Hematopoietic multipotent progenitor cell treated with erythropoietin and hydrocortisone succinate and interleukin-3 and kit ligand, for 6 days (in vitro differentiated cells): ENCODE measurements at regions not wholly inside any gene's neighbourhood (a gene's known extent, or its start where the extent isn't known, plus 50 kb on each side); places are given as distances from the start of the nearest gene placed in this dataset.

Experiments used
- DNase-seq: peaks from one replicate; pipeline ENCODE4 v3.0.0-alpha.2; 2015

DNA sequence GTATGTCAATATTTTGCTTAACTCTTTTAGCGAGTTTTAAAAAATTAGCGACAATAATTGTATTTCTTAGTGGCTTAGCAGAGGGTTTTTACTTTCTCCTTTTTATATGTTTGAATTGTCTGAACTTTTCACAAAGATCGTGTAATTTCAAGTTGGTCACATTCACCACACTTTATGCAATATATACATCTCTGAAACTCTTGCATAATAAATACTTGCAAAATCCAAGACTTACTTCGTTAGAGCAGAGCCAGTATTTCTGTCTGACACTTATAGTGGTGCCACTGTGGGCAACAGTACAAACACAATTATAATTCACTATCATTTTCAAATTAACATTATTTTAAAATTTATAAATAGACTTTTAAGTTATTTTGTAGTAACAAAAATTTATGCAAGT, 62.0 kb downstream of the SUCNR1 start:
- DNase-seq, result peak; percentile 61

DNA sequence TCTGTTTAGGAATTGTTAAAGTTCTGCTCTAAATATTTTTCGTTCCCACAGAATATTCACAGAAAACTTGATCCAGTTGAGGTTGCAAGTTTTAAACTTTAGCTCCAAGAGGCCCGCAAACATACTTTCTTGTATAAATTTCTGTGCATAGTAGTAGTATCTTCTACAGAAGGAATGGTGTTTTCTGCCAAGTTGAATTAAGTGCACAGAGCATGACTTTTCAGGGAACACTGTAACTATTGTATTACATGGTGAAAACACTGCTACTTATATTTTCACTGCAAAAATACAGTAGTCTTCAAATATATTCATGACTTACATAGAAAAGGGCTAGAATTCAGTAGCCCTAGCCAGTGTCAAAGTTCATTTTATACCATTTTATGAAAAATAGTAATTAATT, 67.0 kb downstream of the SUCNR1 start:
- DNase-seq, result no peak

DNA sequence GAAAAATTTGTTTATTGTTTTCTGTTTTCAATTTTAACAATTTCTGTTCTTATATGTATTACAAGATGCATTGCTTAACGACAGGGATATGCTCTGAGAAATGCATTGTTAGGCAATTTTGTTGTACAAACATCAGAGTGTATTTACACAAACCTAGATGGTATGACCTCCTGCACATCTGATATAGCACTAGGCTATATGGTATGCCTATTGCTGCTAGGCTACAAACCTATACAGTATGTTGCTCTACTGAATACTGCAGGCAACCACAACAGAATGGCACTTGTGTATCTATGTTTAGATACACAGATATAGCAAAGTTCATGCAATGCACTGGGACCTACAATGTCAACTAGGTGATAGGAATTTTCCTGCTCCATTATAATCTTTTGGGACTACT, 70.1 kb downstream of the SUCNR1 start:
- DNase-seq, result no peak

DNA sequence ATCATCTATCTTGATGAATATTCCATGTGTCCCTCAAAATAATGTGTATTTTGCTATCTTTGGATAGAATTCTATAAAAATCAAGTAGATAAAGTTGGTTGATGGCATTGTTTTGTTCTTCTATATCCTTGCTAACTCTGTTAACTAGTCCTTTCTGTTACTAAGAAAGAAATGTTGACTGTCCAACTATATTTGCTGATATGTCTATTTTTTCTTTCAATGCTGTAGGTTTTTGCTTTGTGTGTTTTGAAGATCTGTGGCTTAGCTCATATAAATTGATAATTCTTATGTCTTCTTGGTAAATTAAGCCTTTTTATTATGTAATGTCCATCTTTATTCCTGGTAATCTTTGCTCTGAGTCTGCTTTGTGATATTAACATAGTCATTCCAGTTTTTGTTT, 70.9 kb downstream of the SUCNR1 start:
- DNase-seq, result no peak

DNA sequence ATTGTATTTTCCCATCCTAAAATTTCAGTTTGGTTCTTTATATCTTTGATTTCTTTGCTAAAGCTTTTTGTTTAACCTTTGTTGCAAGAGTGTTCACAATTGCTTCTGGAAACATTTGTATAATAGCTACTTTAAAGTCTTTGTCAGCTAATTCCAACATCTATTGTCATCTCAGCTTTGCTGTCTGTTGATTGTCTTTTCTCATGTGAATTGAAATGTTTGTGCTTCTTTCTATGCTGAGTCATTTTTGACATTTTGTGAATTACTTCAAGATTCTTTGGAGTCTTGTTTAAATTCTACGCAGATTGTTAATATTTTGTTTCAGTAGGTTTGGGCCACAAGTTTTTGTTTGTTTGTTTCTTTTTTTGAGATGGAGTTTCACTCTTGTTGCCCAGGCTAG, 73.2 kb downstream of the SUCNR1 start:
- DNase-seq, result no peak

DNA sequence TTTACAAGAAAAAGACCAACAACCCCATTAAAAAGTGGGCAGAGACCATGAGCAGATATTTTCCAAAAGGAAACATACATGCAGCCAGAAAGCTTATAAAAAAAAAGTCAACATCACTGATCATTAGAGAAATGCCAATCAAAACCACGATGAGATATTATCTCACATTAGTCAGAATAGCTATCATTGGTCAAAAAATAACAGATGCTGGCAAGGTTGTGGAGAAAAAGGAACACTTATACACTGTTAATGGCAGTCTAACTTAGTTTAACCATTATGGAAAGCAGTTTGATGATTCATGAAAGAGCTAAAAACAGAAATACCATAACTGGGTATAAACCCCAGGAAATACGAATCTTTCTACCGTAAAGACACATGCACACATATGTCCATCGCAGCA, 76.3 kb downstream of the SUCNR1 start:
- DNase-seq, result no peak

DNA sequence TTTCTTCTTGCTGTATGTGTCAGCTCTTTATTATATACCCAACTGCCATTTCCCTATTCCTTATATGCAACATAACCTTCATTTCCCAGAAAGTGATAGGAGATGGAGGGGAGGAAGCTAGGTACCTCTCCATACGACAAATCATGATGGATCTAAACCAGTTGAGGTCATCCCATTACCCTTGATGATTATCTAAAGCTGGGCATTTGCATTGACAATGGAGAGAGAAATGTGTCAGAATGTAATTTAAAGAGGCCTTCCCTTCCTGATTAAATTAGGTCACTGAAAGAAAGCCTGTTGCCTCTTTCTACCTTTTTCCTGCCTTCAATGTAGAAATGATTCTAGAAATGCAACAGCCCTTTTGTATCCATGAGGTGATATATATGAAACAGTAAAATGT, 81.9 kb downstream of the SUCNR1 start:
- no peak for DNase-seq

DNA sequence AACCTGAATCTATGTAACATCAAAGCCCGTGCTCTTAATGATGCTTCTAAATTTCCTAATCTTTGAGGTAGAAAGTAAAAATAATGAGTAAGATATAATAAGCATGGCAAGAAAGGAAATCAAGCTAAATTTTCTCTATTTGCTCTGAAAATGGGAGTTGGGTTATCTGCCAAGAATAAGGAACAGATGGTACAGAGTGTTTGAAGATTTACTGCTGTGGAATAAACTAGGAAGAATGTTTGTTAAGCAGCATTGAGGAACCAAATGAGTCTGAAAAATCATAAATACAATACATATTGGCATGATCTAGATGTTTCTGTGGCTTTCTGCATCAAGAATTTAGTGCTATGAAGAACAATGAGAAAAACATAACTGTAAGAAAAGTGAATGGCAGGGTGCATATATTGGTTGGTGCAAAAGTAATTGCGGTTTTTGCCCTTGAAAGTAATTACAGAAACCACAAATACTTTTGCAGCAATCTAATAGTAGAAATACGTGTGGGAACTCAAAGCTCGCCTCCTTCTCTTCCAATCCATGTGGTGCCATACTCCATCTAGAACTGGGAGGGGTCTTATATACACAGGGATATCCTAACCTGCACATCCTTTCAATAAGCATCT, 87.6 kb downstream of the SUCNR1 start:
- no peak for DNase-seq

DNA sequence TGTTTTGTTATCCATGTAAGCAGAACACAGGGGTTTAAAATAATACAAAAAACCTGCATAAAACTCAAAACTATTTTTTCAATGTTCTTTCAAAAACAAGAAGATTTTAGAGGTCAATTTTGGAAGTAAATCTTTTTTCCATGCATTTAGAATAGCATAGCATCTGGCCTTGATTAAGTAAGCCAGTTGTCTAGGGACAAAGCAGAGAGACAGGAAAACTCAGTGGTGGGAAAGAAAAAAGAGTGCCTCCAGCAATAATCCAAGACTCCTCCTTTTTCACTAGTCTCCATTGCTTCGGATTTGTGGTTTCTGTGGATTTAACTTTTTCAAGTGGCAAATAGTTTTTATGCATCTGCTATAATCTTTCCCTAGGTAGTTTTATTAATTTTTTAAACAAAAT, 88.9 kb downstream of the SUCNR1 start:
- no peak for DNase-seq

DNA sequence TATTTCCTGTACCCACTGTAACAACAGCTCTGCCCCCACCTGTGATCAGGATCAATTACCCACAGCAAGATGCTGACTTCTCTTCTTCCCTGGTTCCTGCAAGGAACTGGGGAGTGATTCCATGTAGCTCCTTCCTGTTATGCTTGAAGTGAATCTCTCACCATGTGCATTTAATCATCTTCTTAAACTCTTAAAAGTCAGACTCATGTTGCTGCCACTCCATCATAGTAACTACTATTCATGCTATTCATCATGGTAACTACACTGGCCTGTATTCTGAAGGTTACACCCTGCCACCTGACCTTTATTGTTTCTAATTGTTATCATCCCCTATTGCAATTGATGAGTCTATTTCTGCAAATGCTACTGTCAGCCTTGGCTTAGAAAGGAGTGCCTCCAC, 89.5 kb downstream of the SUCNR1 start:
- no peak for DNase-seq

DNA sequence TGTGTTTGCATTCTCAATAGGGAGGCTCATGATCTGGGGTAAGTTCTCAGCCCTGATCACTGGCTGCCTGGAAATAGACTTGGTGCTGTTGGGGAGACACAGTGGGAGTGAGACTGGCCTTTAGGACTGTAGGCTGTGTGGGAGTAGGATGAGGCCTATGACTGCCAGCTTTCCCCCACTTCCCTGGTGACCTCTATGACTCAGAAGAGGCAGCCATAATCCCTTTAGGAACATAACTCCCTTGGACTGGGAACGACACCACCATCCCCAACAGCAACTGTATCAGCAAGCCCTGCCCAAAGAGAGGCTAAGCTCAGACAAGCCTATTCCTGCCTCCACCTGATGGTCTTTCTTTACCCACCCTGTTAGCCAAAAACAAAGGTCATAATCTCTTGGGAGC, 91.3 kb downstream of the SUCNR1 start:
- DNase-seq, result no peak

DNA sequence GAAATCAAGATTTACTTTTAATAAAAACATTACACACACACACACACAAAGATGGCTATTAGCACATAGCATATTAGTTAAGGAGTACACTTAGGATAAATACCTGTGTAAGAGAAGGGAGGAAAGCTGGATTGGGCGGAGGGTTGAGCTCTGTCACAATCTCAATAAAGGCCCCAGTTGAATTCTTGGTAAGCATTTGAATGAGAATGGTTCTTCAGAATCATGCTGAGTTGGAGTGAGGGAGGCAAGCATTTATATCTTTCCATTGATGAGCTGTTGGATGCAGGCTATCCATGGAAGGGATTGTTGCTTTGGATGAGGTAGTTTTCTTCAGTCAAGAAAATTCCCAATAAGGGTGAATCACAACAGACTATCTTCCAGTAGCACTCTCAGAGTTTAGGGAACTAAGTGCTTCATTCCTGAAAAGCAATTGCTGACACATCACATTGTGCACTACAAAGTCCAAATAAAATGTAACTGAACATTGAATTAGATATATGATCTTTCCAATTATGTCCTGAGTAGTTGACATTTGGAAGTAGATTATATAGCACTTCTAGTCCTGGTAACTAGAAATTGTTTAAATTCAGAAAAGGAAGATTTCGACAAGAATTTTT, 95.7 kb downstream of the SUCNR1 start:
- DNase-seq, result no peak

DNA sequence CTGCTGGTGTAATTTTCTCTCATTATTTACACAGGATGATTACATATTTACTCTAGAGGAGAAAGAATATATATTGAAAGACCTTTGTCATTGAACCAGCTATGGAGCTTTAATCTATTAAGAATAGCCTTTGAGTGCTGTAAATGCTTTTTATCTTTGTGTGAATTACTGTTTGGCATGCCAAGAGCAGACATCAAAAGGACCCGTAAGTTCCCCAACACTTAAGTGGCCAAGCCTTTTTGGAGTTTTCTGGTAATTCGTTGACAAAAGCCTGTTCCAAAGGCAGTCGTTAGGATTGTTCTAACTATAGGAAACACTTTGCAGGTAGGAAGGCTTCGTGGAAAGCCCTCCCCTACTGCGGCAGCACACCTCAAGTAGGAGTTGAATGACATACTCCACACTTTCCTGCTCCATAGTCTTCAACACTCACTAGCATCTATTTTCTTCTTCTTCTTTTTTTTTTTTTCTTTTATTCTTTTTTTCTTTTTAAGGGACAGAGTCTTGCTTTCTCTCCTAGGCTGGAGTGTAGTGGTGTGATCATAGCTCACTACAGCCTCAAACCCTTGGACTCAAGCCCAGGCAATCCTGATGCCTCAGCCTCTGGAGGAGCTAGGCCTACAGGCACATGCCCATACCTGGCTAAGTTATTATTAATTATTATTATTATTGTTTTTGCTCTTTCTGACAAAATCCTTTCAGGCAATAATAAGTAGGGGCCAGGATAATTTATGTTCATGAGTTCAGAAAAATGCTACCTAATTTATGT, 98.6 kb downstream of the SUCNR1 start:
- no peak for DNase-seq

DNA sequence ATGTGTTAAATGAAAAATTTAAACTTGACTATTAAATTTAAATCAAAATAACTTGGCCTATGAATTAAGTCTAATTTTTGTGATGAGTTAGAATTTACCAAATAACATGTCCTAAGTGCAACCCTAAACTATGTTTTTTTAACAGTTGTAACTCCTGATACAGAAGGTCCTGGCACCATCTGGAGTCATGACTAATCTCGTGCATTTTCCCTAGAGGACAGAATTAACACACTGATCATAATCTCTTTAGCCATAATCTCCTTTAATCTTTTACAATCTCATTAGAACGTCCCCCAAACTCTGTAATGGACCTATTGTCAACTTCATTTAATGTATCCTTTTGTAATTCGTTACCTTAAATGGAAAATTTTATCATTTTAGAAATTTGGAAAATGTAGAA, 100.6 kb downstream of the SUCNR1 start:
- DNase-seq, result no peak

DNA sequence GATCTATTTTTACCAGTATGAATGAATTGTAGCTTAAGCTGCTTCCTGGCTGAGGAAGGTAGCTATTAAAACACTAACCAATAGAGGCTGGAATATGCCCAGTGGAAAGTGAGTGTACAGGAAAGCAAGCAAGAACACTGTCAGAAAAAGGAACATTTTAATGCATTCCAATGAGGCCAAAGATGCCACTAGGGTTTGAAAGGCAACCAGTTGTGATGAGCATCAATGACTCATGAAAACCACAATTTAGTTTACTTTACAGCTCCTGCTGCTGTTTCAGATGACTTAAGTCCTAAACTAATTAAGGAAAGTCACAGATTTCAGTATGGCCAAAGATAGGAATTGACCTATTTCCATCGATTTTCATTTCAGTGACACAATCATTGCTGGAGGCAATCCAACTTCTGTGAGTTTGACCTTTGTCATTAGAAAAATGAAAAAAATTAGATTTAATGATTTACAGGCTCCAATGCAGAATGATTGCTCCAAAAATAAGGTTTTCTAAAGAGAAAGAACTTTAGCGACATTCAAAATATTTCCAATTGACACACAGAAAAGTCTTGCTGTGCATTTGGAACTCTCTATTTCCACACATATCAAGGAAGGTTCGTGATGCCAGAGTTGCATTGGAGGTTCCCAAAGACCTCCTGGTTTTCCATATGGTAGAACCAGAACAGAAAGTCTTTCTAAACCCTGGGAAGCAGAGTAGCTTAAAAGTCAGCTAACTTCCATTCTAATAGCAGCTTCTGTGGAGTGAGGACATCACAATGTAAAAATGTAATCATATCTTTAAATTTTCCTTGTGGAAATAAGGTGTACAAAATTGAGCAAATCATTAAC, 103.0 kb downstream of the SUCNR1 start:
- DNase-seq, result peak; percentile 9

DNA sequence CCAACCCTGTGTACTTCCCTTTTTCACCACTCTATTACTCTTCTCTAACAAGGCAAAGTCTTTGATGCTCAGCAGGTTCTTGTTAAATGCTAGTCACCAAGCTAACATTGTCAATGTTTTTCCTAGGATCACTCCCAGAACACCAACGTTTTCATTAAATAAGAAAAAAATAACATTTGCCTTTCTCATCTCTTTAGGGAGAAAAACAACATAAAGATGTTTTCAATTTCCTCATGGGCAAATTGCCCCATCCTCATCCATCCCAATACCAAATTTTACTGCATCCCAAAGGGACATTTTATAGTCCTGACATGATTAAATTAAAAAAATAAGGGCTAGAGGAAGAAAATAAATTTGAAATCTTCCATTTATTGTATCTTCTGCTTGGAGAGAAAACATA, 106.5 kb downstream of the SUCNR1 start:
- DNase-seq, result no peak

DNA sequence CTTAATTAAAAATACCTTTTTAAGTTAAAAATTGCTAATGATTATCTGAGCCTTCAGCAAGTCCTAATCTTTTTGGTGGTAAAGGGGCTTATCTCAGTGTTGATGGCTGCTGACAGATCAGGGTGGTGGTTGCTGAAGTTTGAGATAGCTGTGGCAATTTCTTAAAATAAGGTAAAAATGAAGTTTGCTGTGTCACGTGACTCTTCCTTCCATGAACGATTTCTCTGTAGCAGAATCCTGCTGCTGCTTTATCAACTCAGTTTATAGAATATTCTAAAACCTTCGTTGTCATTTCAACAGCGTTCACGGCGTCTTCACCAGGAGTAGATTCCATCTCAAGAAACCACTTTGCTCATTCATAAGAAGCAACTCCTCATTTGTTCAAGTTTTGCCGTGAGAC, 110.1 kb downstream of the SUCNR1 start:
- peak; percentile 11 for DNase-seq

DNA sequence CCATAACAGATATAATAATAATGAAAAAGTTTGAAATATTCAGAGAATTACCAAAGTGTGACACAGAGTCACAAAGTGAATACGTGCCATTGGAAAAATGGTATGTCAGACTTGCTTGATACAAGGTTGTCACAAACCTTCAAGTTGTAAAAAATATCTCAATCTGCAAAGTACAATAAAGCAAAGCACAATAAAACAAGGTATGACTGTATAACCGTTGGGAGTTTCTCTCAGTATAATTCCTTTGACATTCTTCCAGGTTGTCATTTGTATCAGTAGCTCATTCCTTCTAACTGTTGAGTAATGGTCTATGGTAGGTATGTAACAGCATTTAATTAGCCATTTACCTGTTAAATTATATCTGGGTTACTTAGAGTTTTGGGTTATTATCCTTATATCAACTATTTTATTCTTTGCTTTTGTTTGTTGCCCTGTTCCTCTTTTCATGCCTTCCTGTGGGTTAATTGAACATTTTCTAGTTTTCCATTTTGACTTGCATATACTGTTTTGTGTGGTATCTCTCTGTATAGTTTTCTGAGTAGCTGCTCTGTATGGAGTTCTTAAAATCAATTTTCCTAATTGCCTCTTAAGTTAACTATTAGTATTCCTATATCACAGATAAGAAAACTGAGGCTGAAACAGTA, 112.5 kb downstream of the SUCNR1 start:
- DNase-seq, result no peak

DNA sequence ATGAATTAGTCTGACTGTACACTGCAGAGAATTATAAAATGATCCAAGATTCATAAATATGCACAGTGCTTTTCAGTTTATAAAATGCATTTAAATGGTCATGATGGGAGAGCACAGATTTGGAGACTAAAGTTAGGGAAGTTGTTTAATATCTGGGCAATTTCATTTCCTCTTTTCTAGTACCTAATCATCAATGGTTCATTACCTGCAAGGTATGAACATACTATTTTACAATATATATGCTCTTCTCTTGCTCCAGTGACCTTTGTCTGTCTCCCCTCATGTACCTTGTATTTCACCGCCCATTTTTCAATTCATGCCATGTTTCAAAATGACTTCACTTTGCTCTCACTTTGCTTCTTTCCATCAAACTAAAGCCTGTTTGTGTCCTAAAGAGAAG, 114.5 kb downstream of the SUCNR1 start:
- DNase-seq, result no peak

DNA sequence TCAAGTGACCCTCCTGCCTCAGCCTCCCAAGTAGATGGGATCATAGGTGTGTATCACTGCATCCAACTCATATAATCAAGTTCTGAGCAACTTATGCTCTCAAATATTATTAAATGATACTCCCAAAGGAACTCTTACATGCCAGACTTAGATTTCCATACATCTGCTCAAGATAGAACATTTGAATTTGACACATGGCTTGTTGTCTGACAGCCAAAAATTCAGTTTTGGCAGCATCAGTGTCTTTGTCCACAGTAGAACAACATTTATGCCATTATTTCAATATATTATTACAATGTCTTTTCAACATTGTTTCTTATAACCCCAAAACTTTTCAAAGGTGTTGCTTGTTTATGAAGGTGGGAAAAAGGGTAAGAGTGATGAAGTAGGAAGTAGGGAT, 116.2 kb downstream of the SUCNR1 start:
- no peak for DNase-seq

DNA sequence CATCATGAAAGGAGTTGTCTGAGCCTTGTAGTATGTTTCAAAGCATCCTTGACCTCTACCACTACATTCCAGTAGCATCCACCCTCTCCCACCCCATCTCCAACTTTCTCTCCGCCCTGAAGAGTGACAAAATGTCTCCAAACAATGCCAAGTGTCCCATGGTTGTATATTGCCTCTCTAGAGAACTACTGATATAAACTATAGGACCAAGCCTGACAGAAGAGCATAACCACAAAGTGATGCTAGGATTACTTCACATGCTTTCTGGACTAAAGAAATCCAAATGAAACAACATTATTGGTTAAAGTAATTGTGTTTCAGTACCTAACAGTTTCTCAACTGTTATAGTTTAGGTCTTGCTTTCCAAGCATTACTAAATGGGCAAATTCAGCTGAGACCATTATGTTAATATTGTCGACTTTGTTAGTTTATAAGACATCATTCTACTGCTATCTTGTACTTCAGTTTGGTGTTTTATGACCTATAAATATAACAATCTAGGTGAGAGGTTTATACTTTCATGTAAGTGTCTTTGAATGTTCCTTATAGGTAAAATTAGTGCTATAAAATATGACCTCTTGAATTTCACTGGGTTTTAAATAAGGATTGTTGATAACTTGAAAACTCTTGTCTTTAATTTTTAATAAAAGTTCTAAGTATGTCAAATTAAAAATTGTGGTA, 117.4 kb downstream of the SUCNR1 start:
- no peak for DNase-seq

DNA sequence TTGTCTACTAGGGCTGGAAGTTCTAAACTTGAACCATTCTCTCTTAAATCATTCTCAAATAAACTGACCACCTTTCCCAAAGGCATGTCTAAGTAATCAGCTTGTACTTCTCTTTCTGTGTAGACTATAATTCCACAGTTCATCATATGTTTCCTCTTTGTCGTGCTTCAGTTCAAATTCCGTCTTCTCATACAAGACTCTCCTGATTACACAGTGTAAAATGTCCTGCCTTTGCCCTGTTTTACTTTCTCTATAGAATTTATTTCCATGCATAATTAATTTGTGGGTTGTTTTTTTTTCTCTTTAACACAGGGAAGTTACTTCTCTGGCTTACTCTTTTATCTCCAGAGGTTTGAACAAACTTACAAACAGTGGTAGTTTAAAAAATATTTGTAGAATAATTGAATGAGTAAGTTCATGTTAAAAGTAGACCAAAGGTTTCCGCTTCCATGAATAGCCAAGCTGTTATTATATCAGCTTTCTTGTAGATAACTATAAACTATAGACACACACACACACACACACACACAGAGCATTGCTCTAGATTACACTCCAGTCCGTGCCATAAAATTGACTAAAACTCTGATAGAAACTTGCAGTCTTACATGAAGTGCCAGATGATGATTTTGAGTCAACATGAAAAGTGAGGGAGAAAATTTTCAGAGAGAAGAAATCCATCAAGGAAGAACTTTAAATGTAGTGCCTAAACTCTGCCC, 119.0 kb downstream of the SUCNR1 start:
- DNase-seq, result no peak
